Astrocyte (in vitro differentiated cells and primary cell): ENCODE measurements at regions not wholly inside any gene's neighbourhood (a gene's known extent, or its start where the extent isn't known, plus 50 kb on each side); places are given as distances from the start of the nearest gene placed in this dataset.

Source experiments
- DNase-seq: peaks from one replicate; pipeline ENCODE4 v3.0.0-alpha.2; 2010; ENCODE audit warnings: low read depth
- FAIRE-seq: peaks from 2 replicates; lab custom pipeline; 2011; peaks lifted over from hg19 to GRCh38; lab: Jason Lieb, UNC
- H2AFZ ChIP-seq: 2 replicates; pipeline ENCODE4 v1.6.0; 2012; ENCODE audit warnings: low read depth, low read length, inconsistent platforms
- H3K27ac ChIP-seq: 2 replicates; pipeline ENCODE4 v1.5.1; 2011; ENCODE audit warnings: low read depth, low read length, inconsistent platforms
- H3K27me3 ChIP-seq: 2 replicates; pipeline ENCODE4 v1.6.0; 2011; ENCODE audit warnings: low read length, inconsistent platforms; ENCODE audit not compliant: insufficient read depth
- H3K36me3 ChIP-seq: 2 replicates; pipeline ENCODE4 v1.5.1; 2011; ENCODE audit warnings: low read length, inconsistent platforms; ENCODE audit not compliant: insufficient read depth
- H3K4me1 ChIP-seq: 2 replicates; pipeline ENCODE4 v1.5.1; 2011; ENCODE audit warnings: low read length, inconsistent platforms; ENCODE audit not compliant: insufficient read depth
- H3K4me2 ChIP-seq: 2 replicates; pipeline ENCODE4 v1.6.0; 2012; ENCODE audit warnings: low read length, inconsistent platforms
- H3K4me3 ChIP-seq: 2 replicates; pipeline ENCODE4 v1.5.1; 2011; ENCODE audit warnings: low read depth, mild to moderate bottlenecking, low read length, inconsistent platforms; ENCODE audit not compliant: insufficient read depth
- H3K79me2 ChIP-seq: 2 replicates; pipeline ENCODE4 v1.6.0; 2012; ENCODE audit warnings: mild to moderate bottlenecking, low read length, inconsistent platforms; ENCODE audit not compliant: insufficient read depth
- H3K9ac ChIP-seq: 2 replicates; pipeline ENCODE4 v1.6.0; 2012; ENCODE audit warnings: mild to moderate bottlenecking, low read length, inconsistent platforms
- H3K9me3 ChIP-seq: 2 replicates; pipeline ENCODE4 v1.5.1; 2012; ENCODE audit warnings: low read depth, mild to moderate bottlenecking, low read length, inconsistent platforms; ENCODE audit not compliant: insufficient read depth
- H4K20me1 ChIP-seq: 2 replicates; pipeline ENCODE4 v1.6.0; 2012; ENCODE audit warnings: low read length, inconsistent platforms; ENCODE audit not compliant: insufficient read depth
- H3K27ac Mint-ChIP-seq: one replicate; pipeline ENCODE4 v1.8.0; 2021; ENCODE audit warnings: mild to moderate bottlenecking, mixed read lengths; ENCODE audit not compliant: unreplicated experiment
- H3K27me3 Mint-ChIP-seq: one replicate; pipeline ENCODE4 v1.8.0; 2021; ENCODE audit warnings: low read depth, mixed read lengths; ENCODE audit not compliant: unreplicated experiment
- H3K36me3 Mint-ChIP-seq: one replicate; pipeline ENCODE4 v1.8.0; 2021; ENCODE audit warnings: low read depth, mixed read lengths; ENCODE audit not compliant: unreplicated experiment
- H3K4me1 Mint-ChIP-seq: one replicate; pipeline ENCODE4 v1.8.0; 2021; ENCODE audit warnings: low read depth, mixed read lengths; ENCODE audit not compliant: unreplicated experiment
- H3K4me3 Mint-ChIP-seq: one replicate; pipeline ENCODE4 v1.8.0; 2021; ENCODE audit warnings: mild to moderate bottlenecking, moderate library complexity, mixed read lengths; ENCODE audit not compliant: unreplicated experiment
- H3K9me3 Mint-ChIP-seq: one replicate; pipeline ENCODE4 v1.8.0; 2021; ENCODE audit warnings: mild to moderate bottlenecking, mixed read lengths; ENCODE audit not compliant: unreplicated experiment
- CTCF ChIP-seq: IDR thresholded peaks from 2 replicates; pipeline ENCODE4 v1.5.1; 2011; ENCODE audit warnings: low read depth, mild to moderate bottlenecking, inconsistent platforms, low read length, moderate library complexity; ENCODE audit not compliant: insufficient read depth
- EZH2 ChIP-seq: IDR thresholded peaks from 2 replicates; pipeline ENCODE4 v1.6.1; 2012; ENCODE audit warnings: mild to moderate bottlenecking, low read length, inconsistent platforms; ENCODE audit not compliant: insufficient read depth

GRCh38 chr6:71534921-71535320 is 246.3 kb downstream of the OGFRL1 start:
- Mint-ChIP-seq H3K9me3 (no peaks in the 10 kb centered on the region), H3K4me1 (peaks cover 11% of the 10 kb centered on the region), H3K27me3 (peaks cover 2% of the 10 kb centered on the region), H3K4me3 (no peak overlapping the region), H3K27ac (no peak overlapping the region), H3K36me3 (no peaks in the 10 kb centered on the region)
- Histone ChIP-seq H3K27me3 (no peaks in the 10 kb centered on the region), H3K4me3 (no peak overlapping the region), H3K79me2 (no peaks in the 10 kb centered on the region), H3K36me3 (no peaks in the 10 kb centered on the region), H3K4me2 (no peak overlapping the region), H3K4me1 (no peaks in the 10 kb centered on the region), H3K9ac (no peak overlapping the region), H2AFZ (no peak overlapping the region), H3K9me3 (no peaks in the 10 kb centered on the region), H4K20me1 (no peaks in the 10 kb centered on the region), H3K27ac (no peak overlapping the region)
- TF ChIP-seq CTCF = no peak
- TF ChIP-seq EZH2 = no peak
- FAIRE-seq (no peak), DNase-seq (no peak)

GRCh38 chr6:71537717-71538116 is 249.1 kb downstream of the OGFRL1 start:
- DNase-seq (peak; percentile 33), FAIRE-seq (no peak)
- Histone ChIP-seq H4K20me1 (no peaks in the 10 kb centered on the region), H3K4me2 (peak overlapping the region; percentile 11), H3K27me3 (no peaks in the 10 kb centered on the region), H3K4me1 (no peaks in the 10 kb centered on the region), H3K9ac (no peak overlapping the region), H3K79me2 (no peaks in the 10 kb centered on the region), H3K27ac (no peak overlapping the region), H2AFZ (no peak overlapping the region), H3K9me3 (no peaks in the 10 kb centered on the region), H3K36me3 (no peaks in the 10 kb centered on the region), H3K4me3 (no peak overlapping the region)
- Mint-ChIP-seq H3K4me3 (no peak overlapping the region), H3K4me1 (no peaks in the 10 kb centered on the region), H3K27ac (no peak overlapping the region), H3K27me3 (peaks cover 2% of the 10 kb centered on the region), H3K9me3 (no peaks in the 10 kb centered on the region), H3K36me3 (no peaks in the 10 kb centered on the region)
- TF ChIP-seq CTCF = no peak

GRCh38 chr6:71544028-71544427 is 255.4 kb downstream of the OGFRL1 start:
- Histone ChIP-seq H3K4me3 (no peak overlapping the region), H3K9me3 (no peaks in the 10 kb centered on the region), H3K27me3 (no peaks in the 10 kb centered on the region), H3K36me3 (no peaks in the 10 kb centered on the region), H3K79me2 (no peaks in the 10 kb centered on the region), H3K27ac (peak overlapping the region; percentile 23), H3K4me2 (peak overlapping the region; percentile 56), H3K4me1 (peaks cover 15% of the 10 kb centered on the region), H3K9ac (no peak overlapping the region), H2AFZ (no peak overlapping the region), H4K20me1 (no peaks in the 10 kb centered on the region)
- H3K27me3 Mint-ChIP-seq = no peaks in the 10 kb centered on the region
- peak; percentile 86 for FAIRE-seq
- peak overlapping the region; percentile 53 for H3K27ac Mint-ChIP-seq
- peak; percentile 77 for DNase-seq
- no peaks in the 10 kb centered on the region for H3K9me3 Mint-ChIP-seq
- no peaks in the 10 kb centered on the region for H3K36me3 Mint-ChIP-seq
- no peak overlapping the region for H3K4me3 Mint-ChIP-seq
- TF ChIP-seq EZH2 (no peak), CTCF (no peak)
- H3K4me1 Mint-ChIP-seq = peaks cover 29% of the 10 kb centered on the region
